OCI-LY1 (cell line): ENCODE measurements at regions not wholly inside any gene's neighbourhood (a gene's known extent, or its start where the extent isn't known, plus 50 kb on each side); places are given as distances from the start of the nearest gene placed in this dataset.

Experiments
- CTCF ChIP-seq: fragments of 200-600 bp; sonication (generic), shearing (Covaris generic); IDR thresholded peaks from 2 replicates; pipeline ENCODE4 v1.5.1; 2017; ENCODE audit warnings: mild to moderate bottlenecking, antibody characterized with exemption, low read length, moderate library complexity, mixed read lengths
- EZH2 ChIP-seq: fragments of 200-600 bp; sonication (generic), shearing (Covaris generic); IDR thresholded peaks from 2 replicates; pipeline ENCODE4 v1.8.0; 2017; ENCODE audit warnings: borderline replicate concordance, mixed run types, mild to moderate bottlenecking, antibody characterized with exemption, low read length, moderate library complexity, mixed read lengths

GRCh38 chr13:46961719-46962118 lies 64.9 kb upstream of the HTR2A start:
- TF ChIP-seq CTCF = no peak
- no peak for TF ChIP-seq EZH2
